Activated CD4-positive, alpha-beta T cell treated with anti-CD3 and anti-CD28 coated beads, Interleukin-2, amount 10 ng/mL, durations not matched to agents 24 days and 14 days (primary cell): ENCODE measurements at regions not wholly inside any gene's neighbourhood (a gene's known extent, or its start where the extent isn't known, plus 50 kb on each side); places are given as distances from the start of the nearest gene placed in this dataset.
"Not testable (repeated sequence)": the region's sequence is repeated elsewhere in the genome, so short reads cannot be mapped to it uniquely, and the experiment has no call there.

Source experiments
- DNase-seq: peaks from one replicate; pipeline ENCODE4 v3.0.0; 2022
- H3K27ac Mint-ChIP-seq: one replicate; pipeline ENCODE4 v1.8.0; 2022; ENCODE audit warnings: mild to moderate bottlenecking, mixed read lengths
- H3K27me3 Mint-ChIP-seq: one replicate; pipeline ENCODE4 v1.8.0; 2022; ENCODE audit warnings: mixed read lengths
- H3K36me3 Mint-ChIP-seq: one replicate; pipeline ENCODE4 v1.8.0; 2022; ENCODE audit warnings: low read depth, mild to moderate bottlenecking, mixed read lengths
- H3K4me1 Mint-ChIP-seq: one replicate; pipeline ENCODE4 v1.8.0; 2021; ENCODE audit warnings: mixed read lengths
- H3K4me3 Mint-ChIP-seq: one replicate; pipeline ENCODE4 v1.8.0; 2022; ENCODE audit warnings: mild to moderate bottlenecking, moderate library complexity, mixed read lengths
- H3K9me3 Mint-ChIP-seq: one replicate; pipeline ENCODE4 v1.8.0; 2021; ENCODE audit warnings: mixed read lengths
- intact Hi-C: fragments of 100-400 bp; cut with micrococcal nuclease; formaldehyde crosslinking; loops from one replicate; pipeline ENCODE4 v1.15.1; 2023

DNA sequence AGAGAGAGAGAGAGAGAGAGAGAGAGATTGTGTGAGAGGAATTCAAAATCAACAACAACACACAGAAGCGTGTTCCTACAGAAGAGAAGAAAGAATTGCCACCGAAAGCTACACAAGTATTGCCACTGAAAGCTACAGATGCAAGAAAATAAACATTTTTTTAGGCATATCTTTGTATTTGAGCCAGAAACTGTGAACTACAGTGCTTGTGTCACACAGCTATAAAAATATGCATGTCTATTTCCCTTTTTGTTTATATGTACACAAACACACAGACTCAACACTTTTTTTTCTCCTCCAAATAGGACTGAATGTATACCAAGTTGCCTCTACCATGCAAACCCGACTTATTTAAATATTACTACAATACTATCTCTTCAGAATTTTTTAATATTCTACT, 290.4 kb downstream of the SLITRK5 start:
- no peak overlapping the region for H3K27ac Mint-ChIP-seq

DNA sequence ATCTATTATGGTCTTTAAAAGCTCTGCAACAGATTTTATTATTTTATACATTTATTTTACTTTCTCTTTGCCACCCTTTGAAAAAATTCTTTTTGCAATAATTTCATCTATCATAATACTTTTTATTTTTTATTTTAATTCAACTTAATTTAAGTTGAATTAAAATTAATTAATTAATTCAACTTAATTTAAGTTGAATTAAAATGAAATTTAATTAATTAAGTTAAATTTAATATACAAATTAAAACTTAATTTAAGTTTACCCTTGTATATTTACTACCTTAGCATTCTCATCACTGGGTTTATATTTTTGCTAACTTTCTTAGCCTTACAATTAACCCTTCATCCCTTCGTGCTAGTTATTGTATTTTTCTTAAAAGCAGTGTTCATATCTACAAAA, 301.4 kb downstream of the SLITRK5 start:
- intact Hi-C loops: no loop called here
- no peaks in the 10 kb centered on the region for H3K4me1 Mint-ChIP-seq
- H3K36me3 Mint-ChIP-seq: no peaks in the 10 kb centered on the region
- no peaks in the 10 kb centered on the region for H3K9me3 Mint-ChIP-seq
- DNase-seq: no peak
- H3K27ac Mint-ChIP-seq: no peak overlapping the region
- H3K4me3 Mint-ChIP-seq: no peak overlapping the region
- H3K27me3 Mint-ChIP-seq: no peaks in the 10 kb centered on the region

More for the DNA sequence above, 290.4 kb downstream of the SLITRK5 start:
- Mint-ChIP-seq H3K4me1 (no peaks in the 10 kb centered on the region), H3K4me3 (no peak overlapping the region), H3K27me3 (no peaks in the 10 kb centered on the region), H3K36me3 (no peaks in the 10 kb centered on the region), H3K9me3 (no peaks in the 10 kb centered on the region)
- DNase-seq: no peak
- intact Hi-C loops: no loop called here

DNA sequence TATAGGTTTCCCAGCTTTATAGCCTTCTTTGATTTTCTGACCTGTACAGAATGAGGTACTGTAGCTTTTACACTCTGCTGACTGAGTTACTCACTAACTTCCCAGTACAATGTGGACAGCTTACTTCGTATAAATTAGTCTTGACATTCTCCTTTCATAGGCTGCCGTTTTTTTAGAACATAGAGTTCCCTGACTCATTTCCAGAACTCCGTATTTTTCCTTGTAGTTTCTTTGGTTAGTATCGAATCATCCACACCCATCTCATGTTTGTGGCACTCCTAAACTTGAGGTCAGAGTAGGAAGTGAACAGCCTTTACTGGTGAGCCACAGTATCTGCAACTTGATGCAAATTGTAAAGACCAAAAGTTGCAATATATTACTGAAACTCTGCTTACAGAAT, 303.9 kb downstream of the SLITRK5 start:
- H3K4me3 Mint-ChIP-seq: no peak overlapping the region

DNA sequence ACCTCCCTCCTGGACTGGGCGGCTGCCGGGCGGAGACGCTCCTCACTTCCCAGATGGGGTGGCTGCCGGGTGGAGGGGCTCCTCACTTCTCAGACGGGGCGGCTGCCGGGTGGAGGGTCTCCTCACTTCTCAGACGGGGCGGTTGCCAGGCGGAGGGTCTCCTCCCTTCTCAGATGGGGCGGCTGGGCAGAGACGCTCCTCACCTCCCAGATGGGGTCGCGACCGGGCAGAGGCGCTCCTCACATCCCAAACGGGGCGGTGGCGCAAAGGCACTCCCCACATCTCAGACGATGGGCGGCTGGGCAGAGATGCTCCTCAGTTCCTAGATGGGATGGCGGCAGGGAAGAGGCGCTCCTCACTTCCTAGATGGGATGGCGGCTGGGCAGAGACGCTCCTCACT, 305.5 kb downstream of the SLITRK5 start:
- DNase-seq, H3K9me3 Mint-ChIP-seq, H3K4me1 Mint-ChIP-seq, H3K27ac Mint-ChIP-seq, H3K4me3 Mint-ChIP-seq, H3K36me3 Mint-ChIP-seq, intact Hi-C loops, H3K27me3 Mint-ChIP-seq: not testable (repeated sequence)

More for the DNA sequence above, 303.9 kb downstream of the SLITRK5 start:
- no peak for DNase-seq
- H3K9me3 Mint-ChIP-seq: no peaks in the 10 kb centered on the region
- H3K4me1 Mint-ChIP-seq: no peaks in the 10 kb centered on the region
- intact Hi-C loops: no loop called here
- no peaks in the 10 kb centered on the region for H3K27me3 Mint-ChIP-seq
- no peaks in the 10 kb centered on the region for H3K36me3 Mint-ChIP-seq
- no peak overlapping the region for H3K27ac Mint-ChIP-seq

DNA sequence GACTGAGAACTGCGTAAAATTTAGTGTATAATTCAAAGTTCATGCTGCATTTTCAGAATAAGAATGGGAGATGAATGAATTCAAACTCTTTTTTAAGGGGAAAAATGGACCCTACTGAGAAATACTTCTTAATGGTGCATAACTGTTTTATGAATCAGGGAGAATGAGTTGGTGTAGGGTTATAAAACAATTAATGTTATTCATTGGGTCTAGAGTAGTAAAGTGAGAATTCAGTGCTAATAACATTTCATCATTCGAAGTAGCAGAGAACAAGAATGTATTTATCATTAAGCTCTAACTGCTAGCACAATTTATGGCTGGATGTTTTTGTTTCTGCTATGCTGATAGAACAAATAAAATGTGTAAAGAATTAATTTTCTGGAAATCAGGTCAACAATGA, 310.2 kb downstream of the SLITRK5 start:
- intact Hi-C loops: no loop called here
- no peaks in the 10 kb centered on the region for H3K36me3 Mint-ChIP-seq
- no peaks in the 10 kb centered on the region for H3K4me1 Mint-ChIP-seq
- H3K9me3 Mint-ChIP-seq: no peaks in the 10 kb centered on the region
- no peak overlapping the region for H3K4me3 Mint-ChIP-seq
- H3K27me3 Mint-ChIP-seq: no peaks in the 10 kb centered on the region
- DNase-seq: no peak
- no peak overlapping the region for H3K27ac Mint-ChIP-seq

DNA sequence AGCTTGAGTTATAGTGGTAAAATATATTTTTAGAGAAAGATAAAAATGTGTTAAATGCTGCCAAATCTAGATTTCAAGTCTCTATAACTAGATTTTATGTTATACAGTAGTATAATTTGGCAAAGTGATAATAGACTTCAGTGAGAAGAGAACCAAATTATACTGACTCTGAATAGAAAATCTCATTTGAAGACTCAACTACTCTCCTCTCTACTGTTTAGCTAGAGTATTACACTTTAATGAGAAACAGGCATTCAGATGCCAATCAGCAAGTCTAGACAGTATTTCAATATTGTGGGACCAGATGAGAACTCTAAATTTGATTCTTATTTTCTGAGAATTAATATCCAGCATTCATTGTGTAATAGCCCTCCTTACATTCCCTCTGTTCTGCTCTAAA, 311.2 kb downstream of the SLITRK5 start:
- Mint-ChIP-seq H3K4me1 (no peaks in the 10 kb centered on the region), H3K4me3 (no peak overlapping the region), H3K27me3 (no peaks in the 10 kb centered on the region), H3K36me3 (no peaks in the 10 kb centered on the region), H3K27ac (no peak overlapping the region), H3K9me3 (no peaks in the 10 kb centered on the region)
- intact Hi-C loops: no loop called here
- DNase-seq: no peak

DNA sequence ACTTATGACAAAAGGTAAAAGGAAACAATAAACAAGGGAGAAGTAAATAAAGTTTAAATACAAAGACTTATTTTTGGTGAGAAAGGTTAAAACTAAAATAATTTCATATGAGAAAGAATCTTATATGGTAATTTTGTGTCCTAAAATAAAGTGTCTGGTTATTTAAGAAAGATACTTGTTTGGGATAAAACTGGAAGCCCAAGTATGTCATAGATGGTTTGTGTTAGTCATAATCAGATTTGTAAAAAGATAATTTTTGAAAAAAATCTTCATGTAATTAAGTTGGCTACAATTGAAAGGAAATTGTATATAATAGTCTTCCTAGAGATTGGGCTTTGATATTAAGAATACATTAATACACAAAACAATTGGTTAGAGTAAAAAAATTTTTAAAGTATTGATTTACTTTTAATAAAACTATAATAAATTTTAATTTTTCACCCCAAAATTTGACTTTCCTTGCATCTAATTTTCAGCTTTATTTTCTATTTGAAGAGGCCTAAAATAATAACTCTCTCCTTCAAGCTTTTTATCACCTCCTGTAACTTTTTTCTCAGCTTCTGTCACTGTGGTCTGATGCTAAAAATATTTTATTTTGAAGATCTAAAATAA, 315.6 kb downstream of the SLITRK5 start:
- no peak for DNase-seq
- Mint-ChIP-seq H3K4me3 (no peak overlapping the region), H3K27me3 (no peaks in the 10 kb centered on the region), H3K4me1 (no peaks in the 10 kb centered on the region), H3K9me3 (no peaks in the 10 kb centered on the region), H3K27ac (no peak overlapping the region), H3K36me3 (no peaks in the 10 kb centered on the region)
- intact Hi-C loops: no loop called here

DNA sequence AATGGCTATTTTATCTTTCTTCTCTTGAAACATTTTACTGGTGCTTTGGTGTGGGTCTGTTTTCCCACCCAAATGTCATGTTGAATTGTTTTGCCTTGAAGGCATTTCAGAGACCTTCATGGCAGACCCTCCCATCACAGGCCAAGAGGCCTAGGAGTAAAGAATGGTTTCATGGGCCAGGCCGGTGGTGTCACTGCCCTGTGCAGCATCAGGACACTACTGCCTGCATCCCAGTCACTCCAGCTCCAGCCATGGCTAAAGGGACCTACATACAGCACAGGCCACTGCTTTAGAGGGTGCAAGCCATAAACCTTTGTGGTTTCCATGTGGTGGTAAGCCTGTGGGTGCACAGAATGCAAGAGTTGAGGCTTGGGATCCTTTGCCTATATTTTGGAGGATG, 326.9 kb downstream of the SLITRK5 start:
- H3K9me3 Mint-ChIP-seq: no peaks in the 10 kb centered on the region
- H3K4me1 Mint-ChIP-seq: no peaks in the 10 kb centered on the region
- no peak for DNase-seq
- no peak overlapping the region for H3K4me3 Mint-ChIP-seq
- no peaks in the 10 kb centered on the region for H3K27me3 Mint-ChIP-seq
- intact Hi-C loops: no loop called here
- no peak overlapping the region for H3K27ac Mint-ChIP-seq
- H3K36me3 Mint-ChIP-seq: no peaks in the 10 kb centered on the region

DNA sequence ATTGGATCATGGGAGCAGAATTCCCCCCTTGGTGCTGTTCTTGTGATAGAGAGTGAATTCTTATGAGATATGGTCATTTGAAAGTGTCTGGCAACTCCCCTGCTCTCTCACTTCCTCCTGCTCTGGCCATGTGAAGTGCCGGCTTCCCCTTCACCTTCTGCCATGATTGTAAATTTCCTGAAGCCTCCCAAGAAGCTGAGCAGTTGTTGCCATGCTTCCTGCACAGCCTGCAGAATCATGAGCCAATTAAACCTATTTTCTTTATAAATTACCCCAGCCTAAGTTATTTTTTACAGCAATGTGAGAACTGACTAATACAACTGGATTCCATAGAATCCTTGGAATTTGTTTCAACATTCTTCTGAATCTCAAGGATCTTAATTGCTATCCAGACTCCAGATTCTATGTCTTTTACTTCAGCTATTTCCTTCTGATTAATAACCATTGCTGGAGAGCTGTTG, 328.1 kb downstream of the SLITRK5 start:
- intact Hi-C loops: no loop called here
- no peaks in the 10 kb centered on the region for H3K27me3 Mint-ChIP-seq
- no peaks in the 10 kb centered on the region for H3K9me3 Mint-ChIP-seq
- H3K27ac Mint-ChIP-seq: no peak overlapping the region
- DNase-seq: no peak
- no peaks in the 10 kb centered on the region for H3K36me3 Mint-ChIP-seq
- H3K4me1 Mint-ChIP-seq: no peaks in the 10 kb centered on the region
- no peak overlapping the region for H3K4me3 Mint-ChIP-seq

DNA sequence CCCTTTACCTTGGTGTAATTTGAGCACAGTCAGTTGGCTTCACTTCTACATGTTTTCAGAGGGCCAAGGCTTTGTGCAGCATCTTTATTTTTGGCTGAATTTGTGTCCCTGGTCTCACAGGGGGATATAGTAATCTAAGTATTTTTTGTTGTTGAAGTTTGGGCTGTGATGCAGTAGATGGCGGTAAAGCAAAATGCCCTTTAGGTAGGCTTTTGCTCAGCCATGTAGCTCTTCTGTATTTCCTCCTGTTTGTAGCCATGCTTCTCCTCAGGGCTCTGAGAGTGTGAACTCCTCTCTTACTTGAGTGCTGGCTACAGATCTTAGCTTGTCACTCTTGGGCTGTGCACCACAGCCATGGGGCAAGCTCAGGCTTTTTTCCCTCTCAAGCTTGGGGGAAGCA, 328.6 kb downstream of the SLITRK5 start:
- H3K27me3 Mint-ChIP-seq: no peaks in the 10 kb centered on the region
- H3K4me3 Mint-ChIP-seq: no peak overlapping the region
- intact Hi-C loops: no loop called here
- H3K36me3 Mint-ChIP-seq: no peaks in the 10 kb centered on the region
- DNase-seq: no peak
- H3K4me1 Mint-ChIP-seq: no peaks in the 10 kb centered on the region
- H3K9me3 Mint-ChIP-seq: no peaks in the 10 kb centered on the region
- no peak overlapping the region for H3K27ac Mint-ChIP-seq

DNA sequence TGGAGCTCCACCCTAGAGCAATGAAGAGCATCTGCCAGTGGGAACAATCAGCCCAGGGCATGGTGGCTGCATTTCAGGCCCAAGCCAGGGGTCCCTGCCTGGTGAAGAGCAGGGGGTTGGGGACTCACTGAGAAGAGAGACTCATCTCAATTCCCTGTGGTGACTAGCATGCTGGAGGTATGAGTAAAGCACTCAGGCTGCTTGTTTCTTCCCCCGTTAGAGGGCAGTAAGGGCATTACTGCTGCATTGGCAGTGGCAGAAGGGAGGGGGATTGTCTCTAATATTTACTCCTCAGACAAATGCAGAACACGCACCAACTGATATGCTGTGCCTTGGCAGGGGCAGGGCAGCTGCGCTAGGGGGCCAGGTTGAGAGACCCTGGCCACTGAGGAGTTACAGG, 329.1 kb downstream of the SLITRK5 start:
- Mint-ChIP-seq H3K9me3 (no peaks in the 10 kb centered on the region), H3K4me3 (no peak overlapping the region), H3K4me1 (no peaks in the 10 kb centered on the region), H3K27ac (no peak overlapping the region), H3K36me3 (no peaks in the 10 kb centered on the region), H3K27me3 (no peaks in the 10 kb centered on the region)
- DNase-seq: no peak
- intact Hi-C loops: no loop called here

DNA sequence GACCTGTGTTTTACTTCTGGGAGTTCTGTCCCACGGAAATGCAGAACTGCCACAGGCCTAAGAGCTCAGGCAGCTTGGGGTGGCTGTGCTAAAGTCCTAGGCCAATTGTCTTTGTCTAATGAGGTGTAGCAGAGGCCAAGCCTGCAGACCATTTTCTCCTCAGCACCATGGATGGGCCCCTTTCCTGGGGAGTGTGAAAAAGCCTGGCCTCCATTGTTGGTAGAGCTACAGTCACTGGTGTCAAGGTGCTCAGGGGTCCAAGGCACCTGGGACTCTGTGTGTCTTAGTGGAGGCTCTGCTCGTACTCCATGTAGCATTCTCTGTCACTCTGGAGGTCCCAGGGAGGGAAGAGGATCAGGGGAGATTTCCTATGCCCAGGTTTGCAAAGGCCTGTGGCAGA, 329.6 kb downstream of the SLITRK5 start:
- intact Hi-C loops: no loop called here
- no peak overlapping the region for H3K4me3 Mint-ChIP-seq
- H3K9me3 Mint-ChIP-seq: no peaks in the 10 kb centered on the region
- no peaks in the 10 kb centered on the region for H3K4me1 Mint-ChIP-seq
- H3K27me3 Mint-ChIP-seq: no peaks in the 10 kb centered on the region
- H3K36me3 Mint-ChIP-seq: no peaks in the 10 kb centered on the region
- no peak for DNase-seq
- no peak overlapping the region for H3K27ac Mint-ChIP-seq

DNA sequence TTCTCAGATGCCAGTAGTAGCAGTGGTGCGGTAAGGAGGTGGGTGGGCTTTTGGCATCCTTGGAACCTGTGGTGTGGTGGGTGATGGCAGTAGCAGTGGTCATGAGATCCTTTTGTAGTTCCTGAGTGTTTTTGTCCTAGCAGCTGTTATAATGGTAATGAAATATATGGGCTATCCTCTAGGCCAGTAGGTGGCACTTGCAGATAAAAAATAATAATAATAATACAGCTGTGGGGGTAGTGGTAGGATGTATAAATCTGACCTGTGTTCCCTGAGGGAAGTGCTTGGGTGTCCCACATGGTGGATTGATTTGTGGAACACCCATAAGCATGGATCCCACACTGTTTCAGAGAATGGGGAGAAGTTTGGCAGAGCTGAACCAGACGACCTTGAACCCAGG, 334.0 kb downstream of the SLITRK5 start:
- Mint-ChIP-seq H3K4me1 (no peaks in the 10 kb centered on the region), H3K27me3 (no peaks in the 10 kb centered on the region), H3K4me3 (no peak overlapping the region), H3K9me3 (no peaks in the 10 kb centered on the region), H3K36me3 (no peaks in the 10 kb centered on the region), H3K27ac (no peak overlapping the region)
- intact Hi-C loops: no loop called here
- no peak for DNase-seq

DNA sequence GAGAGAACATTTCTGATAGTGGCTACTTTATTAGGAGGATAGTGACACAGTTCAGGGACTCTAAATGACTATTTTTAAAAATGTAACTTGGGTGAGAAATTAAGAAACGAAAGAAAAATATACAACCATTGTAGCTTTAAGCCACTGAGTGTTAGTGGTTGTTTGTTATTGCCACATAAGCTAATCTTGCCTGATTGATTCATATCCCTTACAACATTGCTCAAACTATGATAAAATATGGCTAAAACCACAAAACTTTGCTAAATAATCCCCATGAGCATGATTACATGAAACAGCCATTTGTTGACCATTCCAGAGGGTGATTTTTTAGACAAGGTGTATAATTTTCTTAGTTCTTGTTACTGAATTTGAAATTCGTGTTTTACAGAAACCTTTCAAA, 343.4 kb downstream of the SLITRK5 start:
- H3K4me3 Mint-ChIP-seq: no peak overlapping the region
- H3K27me3 Mint-ChIP-seq: no peaks in the 10 kb centered on the region
- peaks cover 9% of the 10 kb centered on the region for H3K9me3 Mint-ChIP-seq
- no peaks in the 10 kb centered on the region for H3K4me1 Mint-ChIP-seq
- no peaks in the 10 kb centered on the region for H3K36me3 Mint-ChIP-seq
- no peak for DNase-seq
- intact Hi-C loops: no loop called here
- H3K27ac Mint-ChIP-seq: no peak overlapping the region

DNA sequence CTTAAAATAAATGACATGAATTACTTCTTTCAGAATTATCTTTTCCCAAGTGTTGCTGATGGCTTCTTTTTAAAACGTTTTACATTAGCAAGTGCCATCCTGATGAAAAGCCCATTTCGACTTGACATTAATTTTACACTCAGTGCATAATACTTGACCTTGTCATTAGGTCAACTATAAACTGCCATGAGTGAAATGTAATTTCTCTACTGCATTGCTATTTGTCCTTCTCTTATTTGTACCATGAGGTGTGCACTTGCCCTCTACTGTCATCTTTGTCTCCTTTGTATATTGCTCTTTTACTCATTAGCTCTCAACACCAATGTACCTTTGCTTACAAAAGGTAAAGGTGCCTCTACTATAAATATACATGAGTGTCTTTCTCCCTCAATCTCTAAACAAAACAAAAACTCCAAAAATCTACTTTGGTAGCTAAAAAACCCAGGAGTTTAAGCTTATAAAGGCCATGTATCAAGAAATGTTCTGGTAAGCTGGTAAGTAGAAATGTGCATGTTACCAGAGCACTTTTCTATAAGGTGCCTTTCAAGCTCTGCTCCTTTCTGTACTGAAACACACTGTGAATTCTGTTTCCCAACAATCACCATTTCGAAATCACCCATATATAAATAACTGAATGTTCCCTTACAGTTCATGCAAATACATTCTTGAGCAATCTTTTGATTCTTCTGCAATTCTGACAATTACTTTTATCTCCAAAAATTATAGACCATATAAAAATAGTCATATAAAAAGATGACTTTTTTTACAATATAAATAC, 351.4 kb downstream of the SLITRK5 start:
- Mint-ChIP-seq H3K36me3 (no peaks in the 10 kb centered on the region), H3K9me3 (peaks cover 5% of the 10 kb centered on the region), H3K4me3 (no peak overlapping the region), H3K27ac (no peak overlapping the region), H3K4me1 (no peaks in the 10 kb centered on the region), H3K27me3 (no peaks in the 10 kb centered on the region)
- no peak for DNase-seq
- intact Hi-C loops: no loop called here
